HG03378 (cell line): ENCODE measurements at regions not wholly inside any gene's neighbourhood (a gene's known extent, or its start where the extent isn't known, plus 50 kb on each side); places are given as distances from the start of the nearest gene placed in this dataset.

Source experiments
- ATAC-seq: cut with Tn5 transposase; IDR thresholded peaks from one replicate; pipeline ENCODE4 v1.9.1; 2021; ENCODE audit warnings: mild to moderate bottlenecking, moderate library complexity; ENCODE audit not compliant: unreplicated experiment

- ATAC-seq, result no peak
These were observed 111.3 kb upstream of the FRMD6 start for GRCh38 chr14:51540364-51540763.

GRCh38 chr14:51544471-51544870, 107.2 kb upstream of the FRMD6 start:
- no peak for ATAC-seq

- no peak for ATAC-seq
These were observed 106.8 kb upstream of the FRMD6 start for GRCh38 chr14:51544901-51545300.

GRCh38 chr14:51545396-51545795, 106.3 kb upstream of the FRMD6 start:
- ATAC-seq, result no peak

GRCh38 chr14:51546099-51546498, 105.6 kb upstream of the FRMD6 start:
- no peak for ATAC-seq

GRCh38 chr14:51546603-51547258, 105.0 kb upstream of the FRMD6 start:
- no peak for ATAC-seq

- no peak for ATAC-seq
These were observed 104.5 kb upstream of the FRMD6 start for GRCh38 chr14:51547260-51547659.

GRCh38 chr14:51547701-51548100, 104.0 kb upstream of the FRMD6 start:
- no peak for ATAC-seq

- no peak for ATAC-seq
These were observed 103.5 kb upstream of the FRMD6 start for GRCh38 chr14:51548187-51548586.

- no peak for ATAC-seq
These were observed 101.1 kb upstream of the FRMD6 start for GRCh38 chr14:51550636-51551035.

GRCh38 chr14:51552275-51552674, 99.4 kb upstream of the FRMD6 start:
- ATAC-seq, result no peak

GRCh38 chr14:51552768-51553404, 98.8 kb upstream of the FRMD6 start:
- ATAC-seq, result no peak

GRCh38 chr14:51554339-51554920, 97.3 kb upstream of the FRMD6 start:
- ATAC-seq, result no peak

- no peak for ATAC-seq
These were observed 96.8 kb upstream of the FRMD6 start for GRCh38 chr14:51554953-51555352.

GRCh38 chr14:51561141-51561540, 90.6 kb upstream of the FRMD6 start:
- ATAC-seq, result no peak

- no peak for ATAC-seq
These were observed 88.9 kb upstream of the FRMD6 start for GRCh38 chr14:51562816-51563215.

GRCh38 chr14:51563560-51563959, 88.2 kb upstream of the FRMD6 start:
- ATAC-seq, result no peak

GRCh38 chr14:51564460-51564859, 87.2 kb upstream of the FRMD6 start:
- ATAC-seq, result no peak

- ATAC-seq, result no peak
These were observed 86.6 kb upstream of the FRMD6 start for GRCh38 chr14:51564986-51565604.

- no peak for ATAC-seq
These were observed 84.7 kb upstream of the FRMD6 start for GRCh38 chr14:51566831-51567582.

GRCh38 chr14:51568366-51568765, 83.3 kb upstream of the FRMD6 start:
- ATAC-seq, result no peak
